GM23338 (cell line): ENCODE measurements at regions not wholly inside any gene's neighbourhood (a gene's known extent, or its start where the extent isn't known, plus 50 kb on each side); places are given as distances from the start of the nearest gene placed in this dataset.

Experiments
- CREB1 ChIP-seq: fragments of 250-450 bp; sonication (Bioruptor Pico); IDR thresholded peaks from 2 replicates; pipeline ENCODE4 v1.5.0; 2020; ENCODE audit warnings: low read depth, mild to moderate bottlenecking, moderate library complexity
- CTCF ChIP-seq, 2 experiments: fragments of 200-600 bp in 1 of 2; sonication (generic) in 1 of 2; conservative IDR thresholded peaks; 2 replicates each; pipeline versions ENCODE4 v1.5.1 to v1.6.1; 2016 to 2017; ENCODE audit warnings: antibody characterized with exemption in 2 of 2, low read depth in 2 of 2, mild to moderate bottlenecking in 2 of 2, moderate library complexity in 1 of 2
- EZH2 ChIP-seq: fragments of 200-600 bp; sonication (generic); IDR thresholded peaks from one replicate; pipeline ENCODE4 v1.8.0; 2017; ENCODE audit warnings: antibody characterized with exemption, mild to moderate bottlenecking, low read depth; ENCODE audit not compliant: unreplicated experiment
- EZH2phosphoT487 ChIP-seq: fragments of 200-600 bp; sonication (generic); IDR thresholded peaks from one replicate; pipeline ENCODE4 v1.8.1; 2018; ENCODE audit warnings: antibody characterized with exemption; ENCODE audit not compliant: unreplicated experiment
- JUNB ChIP-seq: IDR thresholded peaks from one replicate; pipeline ENCODE4 v1.6.1; 2016; ENCODE audit warnings: antibody characterized with exemption; ENCODE audit not compliant: unreplicated experiment
- NANOG ChIP-seq: IDR thresholded peaks from 2 replicates; pipeline ENCODE4 v1.6.1; 2016; ENCODE audit warnings: antibody characterized with exemption, borderline replicate concordance
- POLR2AphosphoS5 ChIP-seq: IDR thresholded peaks from 2 replicates; pipeline ENCODE4 v1.6.1; 2016; ENCODE audit warnings: antibody characterized with exemption, low read depth
- REST ChIP-seq: IDR thresholded peaks from one replicate; pipeline ENCODE4 v1.6.1; 2018; ENCODE audit warnings: antibody characterized with exemption; ENCODE audit not compliant: unreplicated experiment
- ZNF114 ChIP-seq: fragments of 250-450 bp; sonication (Bioruptor Pico); IDR thresholded peaks from 2 replicates; pipeline ENCODE4 v1.5.0; 2020; ENCODE audit warnings: mild to moderate bottlenecking, moderate library complexity
- ZNF462 ChIP-seq: fragments of 250-450 bp; sonication (Bioruptor Pico); IDR thresholded peaks from 2 replicates; pipeline ENCODE4 v1.5.0; 2020; ENCODE audit warnings: mild to moderate bottlenecking, moderate library complexity

- TF ChIP-seq CTCF (conservative IDR thresholded peaks at IDR 0.05; ENCODE audit: low read depth in 2 of 2) (no peak), EZH2 (no peak), POLR2AphosphoS5 (no peak; the same call in 1 of the 2 replicates), CREB1 (CRISPR knock-in tag) (no peak), NANOG (no peak), JUNB (no peak), EZH2phosphoT487 (no peak), REST (no peak), ZNF462 (CRISPR knock-in tag) (no peak), ZNF114 (CRISPR knock-in tag) (no peak)
These were observed 96.8 kb downstream of the SNRPN start for GRCh38 chr15:25051399-25052154.
